H1 (cell line): ENCODE measurements at regions not wholly inside any gene's neighbourhood (a gene's known extent, or its start where the extent isn't known, plus 50 kb on each side); places are given as distances from the start of the nearest gene placed in this dataset.

Experiments used
- CTCF ChIA-PET: fragments of 300-600 bp; sonication (Branson Sonifier 250); formaldehyde crosslinking; loops from one replicate; lab custom pipeline; 2021; ENCODE audit not compliant: partially characterized antibody; lab: Charles Lee
- POLR2A ChIA-PET: fragments of 300-600 bp; sonication (Branson Sonifier 250); formaldehyde crosslinking; loops from one replicate; lab custom pipeline; 2021; ENCODE audit warnings: inconsistent platforms; ENCODE audit not compliant: partially characterized antibody; lab: Charles Lee
- DNase-seq, 2 experiments: peaks; one replicate each; pipeline versions ENCODE4 v3.0.0 to v3.0.0-alpha.2; 2010 to 2022; ENCODE audit warnings: low spot score in 2 of 2, low read depth in 1 of 2, mixed read lengths in 1 of 2
- FAIRE-seq: peaks from 2 replicates; lab custom pipeline; 2011; peaks lifted over from hg19 to GRCh38; lab: Jason Lieb, UNC
- H2AFZ ChIP-seq: 2 replicates; pipeline ENCODE4 v1.8.1; 2012; ENCODE audit warnings: low read length, inconsistent platforms
- H2AK5ac ChIP-seq: 2 replicates; pipeline ENCODE4 v1.6.1; 2013; ENCODE audit warnings: low read depth, low read length
- H2BK120ac ChIP-seq: replicated peaks from 2 replicates; pipeline ENCODE3; 2013; ENCODE audit warnings: low read depth, low read length, inconsistent platforms
- H2BK12ac ChIP-seq: 2 replicates; pipeline ENCODE4 v1.6.1; 2013; ENCODE audit warnings: low read depth, low read length
- H2BK15ac ChIP-seq: 2 replicates; pipeline ENCODE4 v1.6.1; 2013; ENCODE audit warnings: low read length
- H2BK20ac ChIP-seq: 2 replicates; pipeline ENCODE4 v1.6.1; 2013; ENCODE audit warnings: low read length
- H2BK5ac ChIP-seq: 2 replicates; pipeline ENCODE4 v1.6.1; 2013; ENCODE audit warnings: low read depth, low read length
- H3K14ac ChIP-seq: 2 replicates; pipeline ENCODE4 v1.6.1; 2013; ENCODE audit warnings: inconsistent platforms; ENCODE audit not compliant: insufficient read length
- H3K18ac ChIP-seq: 2 replicates; pipeline ENCODE4 v1.6.1; 2013; ENCODE audit warnings: low read length; ENCODE audit errors: extremely low read depth
- H3K23ac ChIP-seq: 2 replicates; pipeline ENCODE4 v1.6.1; 2013; ENCODE audit warnings: inconsistent platforms; ENCODE audit not compliant: insufficient read length
- H3K23me2 ChIP-seq: 2 replicates; pipeline ENCODE4 v1.6.1; 2013; ENCODE audit warnings: low read depth, low read length
- H3K27ac ChIP-seq: 2 replicates; pipeline ENCODE4 v1.6.1; 2011; ENCODE audit warnings: low read depth, low read length, inconsistent platforms
- H3K27me3 ChIP-seq, 4 experiments: replicated peaks in 1 of 4; 1 replicate in 1 of 4; 2 replicates in 3 of 4; pipeline versions ENCODE4 v1.6.1 to v1.8.1; 2011 to 2013; ENCODE audit warnings: low read length in 3 of 4, mild to moderate bottlenecking in 3 of 4, inconsistent platforms in 2 of 4, mixed read lengths in 2 of 4, moderate library complexity in 1 of 4; ENCODE audit not compliant: control insufficient read depth in 3 of 4, insufficient read depth in 3 of 4; ENCODE audit errors: extremely low read depth in 1 of 4
- H3K36me3 ChIP-seq, 4 experiments: 2 replicates each; pipeline versions ENCODE4 v1.6.1 to v1.8.1; 2011 to 2013; ENCODE audit warnings: mild to moderate bottlenecking in 4 of 4, low read length in 3 of 4, moderate library complexity in 2 of 4, control low read depth in 1 of 4, inconsistent platforms in 1 of 4; ENCODE audit not compliant: insufficient read depth in 4 of 4, control insufficient read depth in 2 of 4
- H3K4ac ChIP-seq: replicated peaks from 2 replicates; pipeline ENCODE3; 2013; ENCODE audit warnings: low read length, low read depth, mixed read lengths, inconsistent platforms; ENCODE audit not compliant: insufficient read length
- H3K4me1 ChIP-seq, 4 experiments: replicated peaks in 1 of 4; 1 replicate in 1 of 4; 2 replicates in 3 of 4; pipeline versions ENCODE4 v1.6.1 to v1.8.1; 2011 to 2013; ENCODE audit warnings: low read length in 3 of 4, inconsistent platforms in 2 of 4, mixed read lengths in 1 of 4; ENCODE audit not compliant: insufficient read depth in 4 of 4, control insufficient read depth in 3 of 4
- H3K4me2 ChIP-seq, 2 experiments: 2 replicates each; pipeline versions ENCODE4 v1.6.1 to v1.8.1; 2011 to 2013; ENCODE audit warnings: low read depth in 2 of 2, low read length in 2 of 2, control low read depth in 1 of 2, inconsistent platforms in 1 of 2, mild to moderate bottlenecking in 1 of 2; ENCODE audit not compliant: insufficient read depth in 1 of 2
- H3K4me3 ChIP-seq, 4 experiments: fragments of 200-600, 300-600 bp in 1 of 4; sonication (generic), shearing (Covaris generic), sonication (Bioruptor Twin) in 1 of 4; 2 replicates each; pipeline versions ENCODE4 v1.5.1 to v1.8.1; 2011 to 2016; ENCODE audit warnings: low read length in 4 of 4, low read depth in 3 of 4, control low read depth in 2 of 4, inconsistent platforms in 2 of 4, mild to moderate bottlenecking in 2 of 4, mixed read lengths in 1 of 4, moderate library complexity in 1 of 4; ENCODE audit not compliant: insufficient read depth in 2 of 4; ENCODE audit errors: extremely low read depth in 1 of 4
- H3K56ac ChIP-seq: replicated peaks from 2 replicates; pipeline ENCODE3; 2013; ENCODE audit warnings: low read depth, mild to moderate bottlenecking, mixed read lengths, low read length, inconsistent platforms; ENCODE audit not compliant: insufficient read length
- H3K79me1 ChIP-seq: 2 replicates; pipeline ENCODE4 v1.6.1; 2013; ENCODE audit warnings: low read depth, low read length, control low read depth
- H3K79me2 ChIP-seq, 2 experiments: 2 replicates each; pipeline versions ENCODE4 v1.6.1 to v1.8.1; 2012 to 2013; ENCODE audit warnings: low read length in 2 of 2, mild to moderate bottlenecking in 2 of 2, inconsistent platforms in 1 of 2; ENCODE audit not compliant: insufficient read depth in 2 of 2, control insufficient read depth in 1 of 2
- H3K9ac ChIP-seq, 4 experiments: replicated peaks in 1 of 4; 1 replicate in 1 of 4; 2 replicates in 3 of 4; pipeline versions ENCODE4 v1.6.1 to v1.8.1; 2011 to 2013; ENCODE audit warnings: low read depth in 3 of 4, low read length in 3 of 4, control low read depth in 2 of 4, mild to moderate bottlenecking in 2 of 4, moderate library complexity in 2 of 4, inconsistent platforms in 1 of 4; ENCODE audit errors: extremely low read depth in 1 of 4
- H3K9me3 ChIP-seq, 2 experiments: 2 replicates each; pipeline versions ENCODE4 v1.6.1 to v1.8.1; 2012 to 2013; ENCODE audit warnings: mild to moderate bottlenecking in 2 of 2, moderate library complexity in 2 of 2, control low read depth in 1 of 2, inconsistent platforms in 1 of 2, low read depth in 1 of 2, low read length in 1 of 2, mixed read lengths in 1 of 2; ENCODE audit not compliant: insufficient read depth in 2 of 2
- H4K20me1 ChIP-seq, 2 experiments: replicated peaks in 1 of 2; 2 replicates each; pipeline versions ENCODE3 to v1.8.1; 2011 to 2013; ENCODE audit warnings: inconsistent platforms in 2 of 2, low read length in 2 of 2, mild to moderate bottlenecking in 1 of 2; ENCODE audit not compliant: insufficient read depth in 2 of 2, control insufficient read depth in 1 of 2
- H4K5ac ChIP-seq: 2 replicates; pipeline ENCODE4 v1.6.1; 2013; ENCODE audit warnings: low read length, low read depth, mixed read lengths, inconsistent platforms; ENCODE audit not compliant: insufficient read length
- H4K8ac ChIP-seq: 2 replicates; pipeline ENCODE4 v1.8.0; 2013; ENCODE audit warnings: mild to moderate bottlenecking, moderate library complexity, low read length, inconsistent platforms; ENCODE audit not compliant: insufficient read depth; ENCODE audit errors: extremely low read depth
- H4K91ac ChIP-seq: replicated peaks from 2 replicates; pipeline ENCODE3; 2013; ENCODE audit warnings: low read length, mixed read lengths, inconsistent platforms; ENCODE audit not compliant: insufficient read length
- CBX8 ChIP-seq: fragments of 300-800, 300-1000 bp; sonication (generic); IDR thresholded peaks from 2 replicates; pipeline ENCODE4 v1.7.1; 2016; ENCODE audit warnings: low read depth, low read length, borderline replicate concordance
- CTBP2 ChIP-seq: IDR thresholded peaks from 2 replicates; pipeline ENCODE4 v1.7.0; 2011; ENCODE audit warnings: borderline replicate concordance, mild to moderate bottlenecking, moderate library complexity, mixed read lengths, low read length; ENCODE audit not compliant: insufficient read depth, insufficient read length
- EZH2 ChIP-seq: fragments of 200-600 bp; sonication (generic); IDR thresholded peaks from 2 replicates; pipeline ENCODE4 v1.7.1; 2012; ENCODE audit warnings: low read depth, mild to moderate bottlenecking, moderate library complexity, low read length, inconsistent platforms; ENCODE audit not compliant: severe bottlenecking
- FOSL1 ChIP-seq: IDR thresholded peaks from 2 replicates; pipeline ENCODE4 v1.6.1; 2011; ENCODE audit warnings: mild to moderate bottlenecking, low read depth, low read length, moderate library complexity; ENCODE audit not compliant: insufficient read depth
- KDM5A ChIP-seq: fragments of 200-600 bp; IDR thresholded peaks from 2 replicates; pipeline ENCODE4 v1.7.1; 2012; ENCODE audit warnings: mild to moderate bottlenecking, low read length, inconsistent platforms, mixed read lengths
- NANOG ChIP-seq: IDR thresholded peaks from 2 replicates; pipeline ENCODE4 v1.6.1; 2011; ENCODE audit warnings: low read length, low read depth, mild to moderate bottlenecking, inconsistent platforms; ENCODE audit not compliant: insufficient read depth, poor library complexity, severe bottlenecking
- POLR2AphosphoS5 ChIP-seq: IDR thresholded peaks from 2 replicates; pipeline ENCODE4 v1.6.1; 2011; ENCODE audit warnings: low read depth, low read length
- RAD21 ChIP-seq, 2 experiments: IDR thresholded peaks in 1 of 2; conservative IDR thresholded peaks in 1 of 2; 2 replicates each; pipeline ENCODE4 v1.6.1; 2011; ENCODE audit warnings: low read depth in 2 of 2, low read length in 2 of 2, improper control_type of control experiment in 1 of 2, inconsistent platforms in 1 of 2, mild to moderate bottlenecking in 1 of 2, moderate library complexity in 1 of 2
- RBBP5 ChIP-seq: IDR thresholded peaks from 2 replicates; pipeline ENCODE4 v1.7.1; 2012; ENCODE audit warnings: low read depth, mild to moderate bottlenecking, inconsistent platforms, low read length, moderate library complexity, borderline replicate concordance
- RFX5 ChIP-seq: IDR thresholded peaks from 2 replicates; pipeline ENCODE4 v1.6.1; 2011; ENCODE audit warnings: low read depth, low read length, improper control_type of control experiment, borderline replicate concordance
- TCF12 ChIP-seq: IDR thresholded peaks from 2 replicates; pipeline ENCODE4 v1.6.1; 2011; ENCODE audit warnings: low read depth, mild to moderate bottlenecking, low read length
- USF2 ChIP-seq: IDR thresholded peaks from 2 replicates; pipeline ENCODE4 v1.6.1; 2011; ENCODE audit warnings: low read length, improper control_type of control experiment
- YY1 ChIP-seq: IDR thresholded peaks from 2 replicates; pipeline ENCODE4 v1.6.1; 2011; ENCODE audit warnings: low read depth, mild to moderate bottlenecking, low read length
- WGBS, 2 experiments: shearing (Covaris generic) in 1 of 2; methylation state at CpG; one replicate each; pipeline versions ENCODE4 v1.1.6 to v1.1.7; 2013 to 2015; ENCODE audit warnings: low lambda C conversion rate in 2 of 2, mixed read lengths in 2 of 2, inconsistent platforms in 1 of 2, low coverage in 1 of 2, missing lambda C conversion rate in 1 of 2; ENCODE audit not compliant: insufficient replicate concordance in 2 of 2, insufficient coverage in 1 of 2, insufficient read length in 1 of 2; ENCODE audit errors: extremely low coverage in 1 of 2, missing lambda C conversion rate in 1 of 2; 5-methylcytosine and 5-hydroxymethylcytosine counted together

- Histone ChIP-seq H3K4ac (no peak overlapping the region), H2BK5ac (no peak overlapping the region), H3K9ac (no peak overlapping the region), H3K27ac (no peak overlapping the region), H3K79me2 (no peaks in the 10 kb centered on the region), H2BK15ac (no peak overlapping the region), H2BK120ac (no peak overlapping the region), H3K4me2 (no peak overlapping the region), H3K23ac (no peak overlapping the region), H3K79me1 (no peaks in the 10 kb centered on the region), H3K18ac (no peak overlapping the region), H4K20me1 (no peaks in the 10 kb centered on the region), H2BK20ac (no peak overlapping the region), H3K56ac (no peak overlapping the region), H2BK12ac (no peak overlapping the region), H3K9me3 (no peaks in the 10 kb centered on the region), H2AK5ac (no peak overlapping the region), H4K8ac (no peak overlapping the region), H3K23me2 (no peaks in the 10 kb centered on the region), H3K4me1 (peaks cover 0 to 4% (median 1%) of the 10 kb centered on the region in 4 experiments; a peak in 3 of 7 replicates), H2AFZ (no peak overlapping the region), H3K27me3 (no peaks in the 10 kb centered on the region), H4K91ac (no peak overlapping the region), H3K36me3 (no peaks in the 10 kb centered on the region), H3K4me3 (no peak overlapping the region), H3K14ac (no peak overlapping the region), H4K5ac (no peak overlapping the region)
- FAIRE-seq (peak; percentile 13), DNase-seq (no peak)
- CTCF ChIA-PET: no interaction called here
- 87% methylated on average over 3 of the region's 3 CpGs; no CpG with 5 or more reads in 1 of the 2 experiments for WGBS, 2 experiments
- POLR2A ChIA-PET: no interaction called here
- TF ChIP-seq CTBP2 (no peak), NANOG (no peak), RFX5 (no peak), RAD21 (IDR thresholded peaks at IDR 0.05 in 1 of 2, conservative IDR thresholded peaks at IDR 0.05 in 1 of 2; ENCODE audit: low read depth in 2 of 2, low read length in 2 of 2) (peak; percentile 38 to 48; a peak in 3 of 4 replicates), POLR2AphosphoS5 (no peak), YY1 (peak; percentile 66; the same call in 1 of the 2 replicates), RBBP5 (no peak), CBX8 (no peak), FOSL1 (no peak), TCF12 (no peak), EZH2 (no peak), USF2 (no peak), KDM5A (no peak)
These were observed 159.8 kb upstream of the PIEZO2 start for GRCh38 chr18:11309172-11309571.
